ENCODE measurements at regions not wholly inside any gene's neighbourhood (a gene's known extent, or its start where the extent isn't known, plus 50 kb on each side); places are given as distances from the start of the nearest gene placed in this dataset.

DNA sequence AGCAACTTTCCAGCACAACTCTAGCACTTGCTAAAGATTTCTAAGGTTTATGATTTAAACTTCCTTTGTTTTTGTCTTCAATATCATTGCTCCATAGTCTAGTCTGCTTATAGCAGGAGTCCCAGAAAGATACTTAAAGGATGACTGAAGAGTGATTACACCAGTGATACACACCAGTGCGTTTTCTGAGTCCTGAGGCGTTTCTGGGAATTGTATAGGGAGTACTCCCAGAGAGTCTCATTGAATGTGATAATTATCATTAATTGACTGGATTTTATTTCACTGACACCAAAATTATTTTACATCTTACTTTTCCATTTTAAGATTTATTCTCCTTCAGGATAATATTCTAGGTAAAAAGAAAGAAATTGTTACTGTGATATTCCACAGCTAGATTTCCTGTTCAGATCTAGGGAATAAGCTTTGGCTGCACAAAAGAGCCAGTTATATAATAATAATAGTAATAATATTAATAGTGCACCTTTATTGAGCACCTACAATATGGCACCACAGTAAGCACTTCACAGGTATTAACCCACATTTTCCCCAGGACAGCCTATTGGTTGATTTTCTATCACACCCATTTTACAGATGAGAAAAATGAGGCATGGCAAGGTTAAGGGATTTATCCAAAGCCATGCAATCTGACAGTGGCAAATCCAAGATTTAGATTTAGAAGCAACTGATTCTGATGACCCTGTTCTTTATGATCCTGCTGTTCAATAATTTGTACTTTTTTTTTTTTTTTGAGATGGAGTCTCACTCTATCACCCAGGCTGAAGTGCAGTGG, 62.6 kb downstream of the IRX5 start:
- H3K36me3 Mint-ChIP-seq (ENCODE audit: low read depth, unreplicated experiment) = no peaks in the 10 kb centered on the region
- no peak overlapping the region for H3K27ac Mint-ChIP-seq (ENCODE audit: unreplicated experiment)
- no peak for DNase-seq (ENCODE audit: low spot score)
- H3K4me3 Mint-ChIP-seq (ENCODE audit: unreplicated experiment) = no peak overlapping the region
- H3K27me3 Mint-ChIP-seq (ENCODE audit: unreplicated experiment) = no peaks in the 10 kb centered on the region
- H3K4me1 Mint-ChIP-seq (ENCODE audit: unreplicated experiment) = peaks cover 7% of the 10 kb centered on the region
- TF ChIP-seq, protein P1, sequence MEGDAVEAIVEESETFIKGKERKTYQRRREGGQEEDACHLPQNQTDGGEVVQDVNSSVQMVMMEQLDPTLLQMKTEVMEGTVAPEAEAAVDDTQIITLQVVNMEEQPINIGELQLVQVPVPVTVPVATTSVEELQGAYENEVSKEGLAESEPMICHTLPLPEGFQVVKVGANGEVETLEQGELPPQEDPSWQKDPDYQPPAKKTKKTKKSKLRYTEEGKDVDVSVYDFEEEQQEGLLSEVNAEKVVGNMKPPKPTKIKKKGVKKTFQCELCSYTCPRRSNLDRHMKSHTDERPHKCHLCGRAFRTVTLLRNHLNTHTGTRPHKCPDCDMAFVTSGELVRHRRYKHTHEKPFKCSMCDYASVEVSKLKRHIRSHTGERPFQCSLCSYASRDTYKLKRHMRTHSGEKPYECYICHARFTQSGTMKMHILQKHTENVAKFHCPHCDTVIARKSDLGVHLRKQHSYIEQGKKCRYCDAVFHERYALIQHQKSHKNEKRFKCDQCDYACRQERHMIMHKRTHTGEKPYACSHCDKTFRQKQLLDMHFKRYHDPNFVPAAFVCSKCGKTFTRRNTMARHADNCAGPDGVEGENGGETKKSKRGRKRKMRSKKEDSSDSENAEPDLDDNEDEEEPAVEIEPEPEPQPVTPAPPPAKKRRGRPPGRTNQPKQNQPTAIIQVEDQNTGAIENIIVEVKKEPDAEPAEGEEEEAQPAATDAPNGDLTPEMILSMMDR (IDR thresholded peaks at IDR 0.05; ENCODE audit: unreplicated experiment) = no peak
- no peaks in the 10 kb centered on the region for H3K9me3 Mint-ChIP-seq (ENCODE audit: unreplicated experiment)

DNA sequence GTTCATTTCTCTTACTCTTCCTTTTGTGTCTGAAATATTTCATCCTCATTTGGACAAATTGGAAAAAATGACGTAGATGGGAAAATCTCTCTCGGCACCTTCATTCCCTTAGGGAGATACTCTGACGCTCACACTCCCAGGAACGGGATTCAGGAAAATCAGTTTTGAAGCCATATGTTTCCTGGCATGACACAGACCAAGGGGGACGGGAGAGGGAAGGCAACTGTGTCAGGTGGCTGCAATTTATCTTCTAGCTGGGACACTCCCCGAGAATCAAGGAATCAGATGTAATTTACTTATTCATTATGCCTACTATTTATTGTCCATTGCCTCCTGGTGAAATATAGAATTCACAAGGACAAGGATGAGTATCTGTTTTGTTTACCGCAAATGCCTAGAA, 65.5 kb downstream of the IRX5 start:
- no peak for DNase-seq (ENCODE audit: low spot score)
- Mint-ChIP-seq H3K27ac (ENCODE audit: unreplicated experiment) (no peak overlapping the region), H3K9me3 (ENCODE audit: unreplicated experiment) (no peaks in the 10 kb centered on the region), H3K27me3 (ENCODE audit: unreplicated experiment) (no peaks in the 10 kb centered on the region), H3K4me3 (ENCODE audit: unreplicated experiment) (no peak overlapping the region), H3K36me3 (ENCODE audit: low read depth, unreplicated experiment) (no peaks in the 10 kb centered on the region), H3K4me1 (ENCODE audit: unreplicated experiment) (peaks cover 7% of the 10 kb centered on the region)
- TF ChIP-seq, protein P1 (IDR thresholded peaks at IDR 0.05; ENCODE audit: unreplicated experiment) = no peak

DNA sequence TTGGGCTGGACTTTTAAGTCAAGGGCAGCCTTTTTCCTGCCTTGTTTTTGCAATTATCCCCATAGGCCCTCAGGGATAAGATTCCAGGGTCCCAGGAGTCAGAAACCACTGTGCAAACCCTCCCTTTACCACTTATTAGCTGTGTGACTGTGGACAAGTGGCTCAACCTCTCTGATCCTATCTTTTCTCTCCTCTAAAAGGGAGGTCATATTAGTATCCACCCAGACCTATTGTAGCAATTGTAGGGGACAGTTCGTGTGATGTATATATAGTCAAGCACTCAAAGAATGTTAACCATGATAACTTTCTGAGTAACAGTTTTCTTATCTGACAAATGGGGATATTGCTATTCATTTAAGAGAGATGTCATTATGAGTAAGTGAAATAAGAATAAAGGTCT, 68.2 kb downstream of the IRX5 start:
- Mint-ChIP-seq H3K27ac (ENCODE audit: unreplicated experiment) (no peak overlapping the region), H3K9me3 (ENCODE audit: unreplicated experiment) (no peaks in the 10 kb centered on the region), H3K4me1 (ENCODE audit: unreplicated experiment) (peaks cover 7% of the 10 kb centered on the region), H3K36me3 (ENCODE audit: low read depth, unreplicated experiment) (no peaks in the 10 kb centered on the region), H3K27me3 (ENCODE audit: unreplicated experiment) (no peaks in the 10 kb centered on the region), H3K4me3 (ENCODE audit: unreplicated experiment) (no peak overlapping the region)
- TF ChIP-seq, protein P1 (IDR thresholded peaks at IDR 0.05; ENCODE audit: unreplicated experiment) = no peak
- no peak for DNase-seq (ENCODE audit: low spot score)

DNA sequence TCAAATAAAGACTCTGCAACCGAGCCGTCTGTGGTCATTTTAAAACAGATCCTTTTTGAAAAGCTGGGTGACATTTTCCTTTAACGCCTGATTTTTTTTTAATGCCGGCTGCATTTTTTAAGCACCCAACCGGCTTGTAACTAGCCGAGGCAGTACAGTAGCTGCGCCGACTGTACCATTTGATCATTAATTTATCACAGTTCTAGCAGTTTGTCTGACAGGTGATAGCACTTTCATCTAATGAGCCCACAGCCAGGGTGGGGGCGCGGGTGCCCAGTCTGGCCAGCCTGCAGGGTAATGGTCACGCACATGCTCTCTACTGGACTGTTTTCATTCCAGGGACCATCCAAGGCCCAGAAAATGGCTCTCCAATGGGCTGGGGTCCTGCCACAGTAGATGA, 68.8 kb downstream of the IRX5 start:
- no peak overlapping the region for H3K4me3 Mint-ChIP-seq (ENCODE audit: unreplicated experiment)
- no peaks in the 10 kb centered on the region for H3K27me3 Mint-ChIP-seq (ENCODE audit: unreplicated experiment)
- no peaks in the 10 kb centered on the region for H3K36me3 Mint-ChIP-seq (ENCODE audit: low read depth, unreplicated experiment)
- peaks cover 13% of the 10 kb centered on the region for H3K4me1 Mint-ChIP-seq (ENCODE audit: unreplicated experiment)
- no peaks in the 10 kb centered on the region for H3K9me3 Mint-ChIP-seq (ENCODE audit: unreplicated experiment)
- no peak overlapping the region for H3K27ac Mint-ChIP-seq (ENCODE audit: unreplicated experiment)
- no peak for DNase-seq (ENCODE audit: low spot score)
- TF ChIP-seq, protein P1 (IDR thresholded peaks at IDR 0.05; ENCODE audit: unreplicated experiment) = no peak

DNA sequence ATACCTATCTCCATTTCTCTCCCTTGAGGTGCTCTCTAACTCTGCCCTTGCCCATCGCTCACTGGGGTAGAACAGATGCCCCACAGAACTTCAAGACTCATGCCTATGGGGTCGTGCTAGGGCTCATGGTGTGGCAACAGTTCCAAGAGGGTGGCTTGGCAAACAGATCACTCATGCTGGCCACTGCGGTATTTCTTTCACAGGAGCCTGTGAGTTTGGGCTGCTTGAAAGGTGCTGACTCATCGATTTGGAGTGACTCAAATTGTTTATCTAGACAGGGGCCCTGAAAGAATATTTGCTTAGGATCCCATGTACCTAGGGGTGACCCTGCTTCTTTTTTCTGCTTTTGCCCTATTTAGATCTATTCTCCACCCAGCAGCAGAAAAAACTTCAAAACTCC, 69.9 kb downstream of the IRX5 start:
- no peaks in the 10 kb centered on the region for H3K36me3 Mint-ChIP-seq (ENCODE audit: low read depth, unreplicated experiment)
- no peak overlapping the region for H3K27ac Mint-ChIP-seq (ENCODE audit: unreplicated experiment)
- TF ChIP-seq, protein P1 (IDR thresholded peaks at IDR 0.05; ENCODE audit: unreplicated experiment) = no peak
- H3K9me3 Mint-ChIP-seq (ENCODE audit: unreplicated experiment) = no peaks in the 10 kb centered on the region
- no peak overlapping the region for H3K4me3 Mint-ChIP-seq (ENCODE audit: unreplicated experiment)
- no peak for DNase-seq (ENCODE audit: low spot score)
- H3K27me3 Mint-ChIP-seq (ENCODE audit: unreplicated experiment) = peaks cover 1% of the 10 kb centered on the region
- H3K4me1 Mint-ChIP-seq (ENCODE audit: unreplicated experiment) = peaks cover 22% of the 10 kb centered on the region
